Endothelial cell of umbilical vein (primary cell): ENCODE measurements at regions not wholly inside any gene's neighbourhood (a gene's known extent, or its start where the extent isn't known, plus 50 kb on each side); places are given as distances from the start of the nearest gene placed in this dataset.

Source experiments
- BruUV-seq: library from RNA; stranded (reverse); fragments of 400-500 nt; replicated peaks from 2 replicates; lab custom pipeline; 2021; lab: Mats Ljungman, UMichigan
- CTCF ChIA-PET: fragments of 300-600, 350-600 bp; sonication (Branson Sonifier 250); formaldehyde crosslinking; loops from one replicate; lab custom pipeline; 2021; ENCODE audit warnings: antibody characterized with exemption, inconsistent platforms; lab: Charles Lee
- POLR2A ChIA-PET: fragments of 300-600, 350-600 bp; sonication (Branson Sonifier 250); formaldehyde crosslinking; loops from one replicate; lab custom pipeline; 2021; ENCODE audit warnings: antibody characterized with exemption, inconsistent platforms; lab: Charles Lee
- DNase-seq: peaks from one replicate; pipeline ENCODE4 v3.0.0-alpha.2; 2011; ENCODE audit warnings: low read depth, low spot score
- FAIRE-seq: peaks from 2 replicates; lab custom pipeline; 2011; peaks lifted over from hg19 to GRCh38; lab: Jason Lieb, UNC
- H2AFZ ChIP-seq: 2 replicates; pipeline ENCODE4 v1.6.0; 2012; ENCODE audit warnings: low read depth, low read length, control low read depth, inconsistent platforms
- H3K27ac ChIP-seq: 2 replicates; pipeline ENCODE4 v1.5.1; 2011; ENCODE audit warnings: low read depth, mild to moderate bottlenecking, control low read depth, low read length, moderate library complexity; ENCODE audit not compliant: insufficient read depth
- H3K27me3 ChIP-seq, 2 experiments: 2 replicates each; pipeline versions ENCODE4 v1.6.0 to v1.6.1; 2011; ENCODE audit warnings: low read length in 2 of 2, mixed read lengths in 1 of 2; ENCODE audit not compliant: control insufficient read depth in 2 of 2, insufficient read depth in 2 of 2
- H3K36me3 ChIP-seq, 2 experiments: 2 replicates in 1 of 2; 3 replicates in 1 of 2; pipeline ENCODE4 v1.5.1; 2011; ENCODE audit warnings: low read length in 2 of 2, mild to moderate bottlenecking in 1 of 2, moderate library complexity in 1 of 2; ENCODE audit not compliant: control insufficient read depth in 2 of 2, insufficient read depth in 2 of 2; ENCODE audit errors: extremely low read depth in 1 of 2
- H3K4me1 ChIP-seq: 3 replicates; pipeline ENCODE4 v1.5.1; 2011; ENCODE audit warnings: mild to moderate bottlenecking, low read length; ENCODE audit not compliant: control insufficient read depth, insufficient read depth; ENCODE audit errors: extremely low read depth
- H3K4me2 ChIP-seq: 2 replicates; pipeline ENCODE4 v1.6.1; 2011; ENCODE audit warnings: low read length, control low read depth, mixed read lengths; ENCODE audit not compliant: insufficient read depth
- H3K4me3 ChIP-seq, 3 experiments: fragments of 200-600 bp in 1 of 3; sonication (generic), shearing (Covaris generic) in 1 of 3; replicated peaks in 1 of 3; 2 replicates each; pipeline ENCODE4 v1.5.1; 2011 to 2016; ENCODE audit warnings: control low read depth in 3 of 3, low read length in 3 of 3, mild to moderate bottlenecking in 2 of 3, inconsistent platforms in 1 of 3, low read depth in 1 of 3, moderate library complexity in 1 of 3; ENCODE audit not compliant: insufficient read depth in 1 of 3
- H3K79me2 ChIP-seq: 2 replicates; pipeline ENCODE4 v1.6.0; 2012; ENCODE audit warnings: low read length, inconsistent platforms; ENCODE audit not compliant: control insufficient read depth, insufficient read depth
- H3K9ac ChIP-seq: replicated peaks from 2 replicates; pipeline ENCODE3; 2011; ENCODE audit warnings: low read length, control low read depth; ENCODE audit not compliant: insufficient read depth; ENCODE audit errors: extremely low read depth
- H3K9me1 ChIP-seq: replicated peaks from 3 replicates; pipeline ENCODE4 v1.6.0; 2011; ENCODE audit warnings: mild to moderate bottlenecking, low read length; ENCODE audit not compliant: control insufficient read depth, insufficient read depth; ENCODE audit errors: extremely low read depth
- H3K9me3 ChIP-seq: replicated peaks from 2 replicates; pipeline ENCODE4 v1.5.1; 2012; ENCODE audit warnings: low read length, inconsistent platforms; ENCODE audit not compliant: control insufficient read depth, insufficient read depth
- H4K20me1 ChIP-seq: replicated peaks from 2 replicates; pipeline ENCODE3; 2011; ENCODE audit warnings: mild to moderate bottlenecking, low read length; ENCODE audit not compliant: control insufficient read depth, insufficient read depth; ENCODE audit errors: extremely low read depth
- CTCF ChIP-seq, 2 donors: IDR thresholded peaks; 1 replicate in 1 of 2; 2 replicates in 1 of 2; pipeline ENCODE4 v1.5.1; 2011; ENCODE audit warnings: low read length in 2 of 2, mild to moderate bottlenecking in 2 of 2, moderate library complexity in 2 of 2, control low read depth in 1 of 2, inconsistent platforms in 1 of 2, low read depth in 1 of 2; ENCODE audit not compliant: insufficient read depth in 1 of 2; ENCODE audit errors: extremely low read depth in 1 of 2
- EZH2 ChIP-seq: IDR thresholded peaks from 2 replicates; pipeline ENCODE4 v1.6.1; 2012; ENCODE audit warnings: borderline replicate concordance, low read depth, mild to moderate bottlenecking, moderate library complexity, low read length, inconsistent platforms; ENCODE audit not compliant: severe bottlenecking
- FOS ChIP-seq: IDR thresholded peaks from 2 replicates; pipeline ENCODE4 v1.6.1; 2011; ENCODE audit warnings: mild to moderate bottlenecking, low read length, moderate library complexity, borderline replicate concordance; ENCODE audit not compliant: insufficient read depth
- GATA2 ChIP-seq: IDR thresholded peaks from 2 replicates; pipeline ENCODE4 v1.7.0; 2011; ENCODE audit warnings: low read depth, mild to moderate bottlenecking, moderate library complexity, mixed read lengths, low read length; ENCODE audit not compliant: insufficient read length, insufficient read depth
- JUN ChIP-seq: IDR thresholded peaks from 2 replicates; pipeline ENCODE4 v1.6.1; 2011; ENCODE audit warnings: borderline replicate concordance, low read depth; ENCODE audit not compliant: insufficient read length, insufficient read depth
- MAX ChIP-seq: IDR thresholded peaks from 2 replicates; pipeline ENCODE4 v1.6.1; 2011; ENCODE audit not compliant: insufficient read depth, insufficient read length
- MYC ChIP-seq: IDR thresholded peaks from one replicate; pipeline ENCODE4 v1.6.1; 2011; ENCODE audit warnings: mild to moderate bottlenecking, low read depth, low read length
- POLR2A ChIP-seq: IDR thresholded peaks from 2 replicates; pipeline ENCODE4 v1.6.1; 2012; ENCODE audit warnings: low read depth, mild to moderate bottlenecking, control low read depth, low read length
- POLR2AphosphoS5 ChIP-seq: IDR thresholded peaks from 2 replicates; pipeline ENCODE4 v1.6.1; 2012; ENCODE audit warnings: low read depth, mild to moderate bottlenecking, control low read depth, low read length, moderate library complexity; ENCODE audit not compliant: insufficient read depth
- dilution Hi-C: fragments of 300-500 bp; cut with MboI; formaldehyde crosslinking; loops from one replicate; pipeline ENCODE4 v1.15.0; 2019; ENCODE audit warnings: low sequenced_read_pairs; ENCODE audit not compliant: extremely low pct_ligation_motif_present
- intact Hi-C: fragments of 100-400 bp; cut with micrococcal nuclease; formaldehyde crosslinking; loops from one replicate; pipeline ENCODE4 v1.10.0; 2022

- intact Hi-C loops = no loop called here
- Histone ChIP-seq H3K4me2 (no peak overlapping the region), H4K20me1 (no peaks in the 10 kb centered on the region), H3K27ac (no peak overlapping the region), H3K9ac (no peak overlapping the region), H3K79me2 (no peaks in the 10 kb centered on the region), H3K36me3 (no peaks in the 10 kb centered on the region), H3K27me3 (no peaks in the 10 kb centered on the region), H3K4me1 (no peaks in the 10 kb centered on the region), H3K4me3 (no peak overlapping the region), H2AFZ (no peak overlapping the region), H3K9me3 (no peaks in the 10 kb centered on the region), H3K9me1 (no peaks in the 10 kb centered on the region)
- TF ChIP-seq MYC (no peak), GATA2 (no peak)
- ChIA-PET CTCF (no interaction called here), POLR2A (no interaction called here)
- FAIRE-seq = no peak
- no peak for DNase-seq
- no TSS peak for BruUV-seq
- dilution Hi-C loops = no loop called here
Observed at GRCh38 chr2:144825331-144826020, 305.6 kb upstream of the ZEB2 start.

- Histone ChIP-seq H3K27ac (no peak overlapping the region), H3K4me1 (no peaks in the 10 kb centered on the region), H2AFZ (no peak overlapping the region), H3K36me3 (no peaks in the 10 kb centered on the region), H4K20me1 (no peaks in the 10 kb centered on the region), H3K9me1 (no peaks in the 10 kb centered on the region), H3K79me2 (no peaks in the 10 kb centered on the region), H3K27me3 (no peaks in the 10 kb centered on the region), H3K4me3 (no peak overlapping the region), H3K4me2 (no peak overlapping the region), H3K9ac (no peak overlapping the region), H3K9me3 (no peaks in the 10 kb centered on the region)
- FAIRE-seq = no peak
- ChIA-PET POLR2A (no interaction called here), CTCF (no interaction called here)
- no peak for DNase-seq
- intact Hi-C loops = no loop called here
- BruUV-seq = no TSS peak
- TF ChIP-seq CTCF (IDR thresholded peaks at IDR 0.05; ENCODE audit: extremely low read depth in 1 of 2, insufficient read depth in 1 of 2, low read depth in 1 of 2, low read length in 2 of 2) = no peak
- no peak for TF ChIP-seq MAX
- no peak for TF ChIP-seq FOS
- no peak for TF ChIP-seq POLR2A
- TF ChIP-seq POLR2AphosphoS5 = no peak
- no peak for TF ChIP-seq GATA2
- no peak for TF ChIP-seq EZH2
- no peak for TF ChIP-seq MYC
- TF ChIP-seq JUN = no peak
- dilution Hi-C loops = no loop called here
Observed at GRCh38 chr2:144824306-144825080, 304.6 kb upstream of the ZEB2 start.
